Mesothelial cell of epicardium (in vitro differentiated cells): ENCODE measurements at regions not wholly inside any gene's neighbourhood (a gene's known extent, or its start where the extent isn't known, plus 50 kb on each side); places are given as distances from the start of the nearest gene placed in this dataset.

Experiments
- DNase-seq, 2 experiments: peaks; one replicate each; pipeline ENCODE4 v3.0.0; 2021; ENCODE audit warnings: low spot score in 2 of 2; ENCODE audit not compliant: unreplicated experiment in 2 of 2
- H3K27ac Mint-ChIP-seq: 2 replicates; pipeline ENCODE4 v1.8.0; 2021; ENCODE audit warnings: mixed read lengths
- H3K27me3 Mint-ChIP-seq: 2 replicates; pipeline ENCODE4 v1.8.0; 2021; ENCODE audit warnings: low read depth, mixed read lengths
- H3K36me3 Mint-ChIP-seq: 2 replicates; pipeline ENCODE4 v1.8.0; 2021; ENCODE audit warnings: mixed read lengths
- H3K4me1 Mint-ChIP-seq: 2 replicates; pipeline ENCODE4 v1.8.0; 2021; ENCODE audit warnings: mixed read lengths
- H3K4me3 Mint-ChIP-seq: 2 replicates; pipeline ENCODE4 v1.8.0; 2021; ENCODE audit warnings: mild to moderate bottlenecking, moderate library complexity, mixed read lengths
- H3K9me3 Mint-ChIP-seq: 2 replicates; pipeline ENCODE4 v1.8.0; 2021; ENCODE audit warnings: mixed read lengths
- CTCF ChIP-seq: fragments of 200-600 bp; sonication (generic); IDR thresholded peaks from one replicate; pipeline ENCODE4 v1.5.0; 2021; ENCODE audit warnings: antibody characterized with exemption; ENCODE audit not compliant: unreplicated experiment

DNA sequence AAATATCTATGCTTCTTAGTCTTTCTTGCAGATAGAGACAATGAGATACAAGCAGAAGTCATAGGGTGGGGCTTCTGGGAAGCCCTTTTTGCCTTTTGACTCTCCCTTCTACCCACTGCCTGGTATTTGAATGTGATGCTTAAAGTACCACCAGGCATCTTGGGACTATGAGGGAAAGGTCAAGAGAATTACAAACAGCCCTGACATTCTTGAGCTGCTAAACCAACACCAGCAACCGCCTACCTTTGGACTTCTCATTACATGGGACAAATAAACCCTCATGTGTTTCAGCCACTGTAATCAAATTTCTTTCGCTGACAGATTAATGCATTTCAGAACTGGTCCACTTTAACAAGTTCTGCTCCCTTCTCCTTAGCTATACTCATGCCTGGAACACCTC lies 112.8 kb downstream of the LUZP4 start:
- no peak for TF ChIP-seq CTCF
- Mint-ChIP-seq H3K4me1 (peaks cover 33% of the 10 kb centered on the region), H3K27ac (no peak overlapping the region), H3K4me3 (no peak overlapping the region), H3K27me3 (no peaks in the 10 kb centered on the region), H3K9me3 (peaks cover 4% of the 10 kb centered on the region), H3K36me3 (no peaks in the 10 kb centered on the region)
- DNase-seq, result no peak

- H3K27ac Mint-ChIP-seq, result no peak overlapping the region
These were observed 119.4 kb downstream of the LUZP4 start for GRCh38 chrX:115408771-115409400.

DNA sequence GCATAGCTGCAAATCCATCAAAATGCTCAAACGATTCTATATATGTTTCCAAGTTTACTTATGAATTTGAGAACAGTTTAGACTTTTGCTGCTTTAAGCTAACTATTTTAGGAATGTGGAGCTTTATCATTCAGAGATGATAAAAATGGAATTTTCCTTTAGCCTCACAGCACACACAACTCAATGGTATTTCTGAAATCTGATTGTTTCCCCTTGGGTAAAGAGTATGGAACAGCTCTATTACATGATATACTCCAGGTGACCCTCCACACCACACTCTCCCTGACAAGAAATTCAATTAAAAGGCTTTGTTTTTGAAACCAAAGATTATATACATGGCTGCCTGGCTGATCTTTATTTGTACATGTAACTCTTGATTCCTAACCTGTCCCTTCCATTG lies 120.0 kb downstream of the LUZP4 start:
- no peaks in the 10 kb centered on the region for H3K27me3 Mint-ChIP-seq
- H3K4me3 Mint-ChIP-seq, result no peak overlapping the region
- no peaks in the 10 kb centered on the region for H3K36me3 Mint-ChIP-seq
- TF ChIP-seq CTCF, result no peak
- H3K27ac Mint-ChIP-seq, result no peak overlapping the region
- H3K4me1 Mint-ChIP-seq, result peaks cover 31% of the 10 kb centered on the region
- DNase-seq, result no peak
- H3K9me3 Mint-ChIP-seq, result no peaks in the 10 kb centered on the region

More at GRCh38 chrX:115408771-115409400, 119.4 kb downstream of the LUZP4 start:
- Mint-ChIP-seq H3K36me3 (no peaks in the 10 kb centered on the region), H3K4me3 (no peak overlapping the region), H3K4me1 (peaks cover 31% of the 10 kb centered on the region), H3K9me3 (no peaks in the 10 kb centered on the region), H3K27me3 (no peaks in the 10 kb centered on the region)
- DNase-seq, result no peak
- no peak for TF ChIP-seq CTCF

GRCh38 chrX:115410731-115411428 lies 121.4 kb downstream of the LUZP4 start:
- no peaks in the 10 kb centered on the region for H3K36me3 Mint-ChIP-seq
- peaks cover 30% of the 10 kb centered on the region for H3K4me1 Mint-ChIP-seq
- no peak overlapping the region for H3K4me3 Mint-ChIP-seq
- TF ChIP-seq CTCF, result no peak
- DNase-seq, result no peak
- H3K27ac Mint-ChIP-seq, result no peak overlapping the region
- H3K27me3 Mint-ChIP-seq, result no peaks in the 10 kb centered on the region
- H3K9me3 Mint-ChIP-seq, result no peaks in the 10 kb centered on the region

- no peak overlapping the region for H3K27ac Mint-ChIP-seq
- no peaks in the 10 kb centered on the region for H3K27me3 Mint-ChIP-seq
- no peak for DNase-seq
- peaks cover 24% of the 10 kb centered on the region for H3K4me1 Mint-ChIP-seq
- H3K9me3 Mint-ChIP-seq, result no peaks in the 10 kb centered on the region
- TF ChIP-seq CTCF, result no peak
- no peaks in the 10 kb centered on the region for H3K36me3 Mint-ChIP-seq
- no peak overlapping the region for H3K4me3 Mint-ChIP-seq
These were observed 123.8 kb downstream of the LUZP4 start for GRCh38 chrX:115413246-115413878.
